PC-9 (cell line): ENCODE measurements at regions not wholly inside any gene's neighbourhood (a gene's known extent, or its start where the extent isn't known, plus 50 kb on each side); places are given as distances from the start of the nearest gene placed in this dataset.

Experiments
- CTCF ChIP-seq: fragments of 200-600 bp; sonication (generic); conservative IDR thresholded peaks from 2 replicates; pipeline ENCODE4 v1.6.1; 2017; ENCODE audit warnings: mixed run types, antibody characterized with exemption, mild to moderate bottlenecking, moderate library complexity
- EZH2 ChIP-seq: fragments of 200-600 bp; sonication (generic); IDR thresholded peaks from 2 replicates; pipeline ENCODE4 v1.8.0; 2017; ENCODE audit warnings: antibody characterized with exemption, low read depth

DNA sequence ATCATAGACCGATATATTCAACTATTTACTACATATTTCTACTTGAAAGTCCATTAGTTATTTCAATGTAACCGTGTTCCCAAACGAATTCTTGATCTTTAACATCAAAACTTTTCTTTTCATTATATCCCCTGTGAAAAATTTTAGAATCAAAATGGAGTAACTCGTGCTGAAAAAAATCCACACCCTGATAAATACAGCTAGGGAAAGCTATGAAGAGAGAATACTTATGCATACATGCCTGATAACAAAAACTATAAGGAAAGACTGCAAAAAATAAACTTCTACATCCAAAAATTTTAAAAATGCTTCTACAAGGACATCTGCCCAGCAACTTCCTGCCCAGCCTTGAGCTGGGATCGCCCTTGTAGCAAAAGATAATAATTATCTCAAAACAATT, 2458.3 kb upstream of the PCDH20 start:
- TF ChIP-seq CTCF: no peak
- TF ChIP-seq EZH2: no peak
